NCI-H146 (cell line): ENCODE measurements at regions not wholly inside any gene's neighbourhood (a gene's known extent, or its start where the extent isn't known, plus 50 kb on each side); places are given as distances from the start of the nearest gene placed in this dataset.
"Not testable (repeated sequence)": the region's sequence is repeated elsewhere in the genome, so short reads cannot be mapped to it uniquely, and the experiment has no call there.

Source experiments
- DNase-seq: peaks from one replicate; lab custom pipeline; 2025; lab: John Stamatoyannopoulos, UW

DNA sequence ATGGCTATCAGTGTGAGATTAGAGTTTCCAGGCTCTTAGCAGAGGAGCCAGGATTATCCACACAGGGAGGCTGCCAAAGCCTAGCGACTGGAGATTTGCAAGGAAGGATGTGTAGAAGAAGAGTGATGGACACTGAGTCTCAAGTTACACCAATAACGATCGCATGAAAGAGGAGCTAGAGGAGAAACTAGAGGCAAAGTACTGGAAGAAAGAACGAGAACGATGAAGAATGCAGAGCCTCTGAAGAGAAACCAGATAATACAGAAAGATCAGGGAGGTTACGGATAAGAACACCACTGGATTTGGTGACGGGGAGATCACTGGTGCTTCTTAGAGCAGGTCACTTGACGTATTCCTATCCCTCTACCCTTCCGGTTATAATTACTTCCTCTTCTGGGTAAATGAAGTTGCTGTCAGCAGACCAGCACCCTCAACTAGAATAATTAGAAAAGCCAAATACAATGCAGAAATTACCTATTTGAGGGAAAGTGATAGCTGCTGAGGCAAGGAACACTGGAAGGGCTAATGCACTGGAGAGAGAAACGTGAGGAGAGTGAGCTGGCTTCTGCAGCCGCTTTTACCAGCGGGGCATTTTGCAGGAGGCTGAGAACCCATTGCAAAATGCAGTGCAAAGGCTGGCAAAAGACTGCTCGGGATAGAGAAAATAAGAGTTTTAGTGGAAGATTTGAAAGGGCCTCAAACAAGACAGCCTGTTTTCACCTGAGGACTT, 93.1 kb upstream of the HIF1A start:
- DNase-seq: no peak

DNA sequence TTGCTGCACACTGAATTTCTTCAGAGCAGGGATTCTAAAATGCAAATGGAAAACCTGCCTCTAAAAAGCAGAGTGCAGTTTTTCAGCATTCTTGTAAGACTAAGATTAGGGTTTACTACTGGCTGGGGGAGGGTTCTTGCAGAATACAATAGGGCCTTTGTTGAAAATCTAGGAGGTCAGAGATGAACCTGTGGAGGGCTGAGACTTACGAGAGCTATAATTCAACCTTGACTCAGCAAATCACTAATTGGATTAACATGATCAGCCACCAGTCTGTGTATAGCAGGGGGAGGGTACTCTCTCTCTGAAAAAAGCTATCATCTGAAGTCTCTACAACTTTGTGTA, 92.6 kb upstream of the HIF1A start:
- DNase-seq: no peak

- DNase-seq: no peak
These were observed 91.6 kb upstream of the HIF1A start for GRCh38 chr14:61603736-61604135.

- peak; percentile 51 for DNase-seq
These were observed 87.6 kb upstream of the HIF1A start for GRCh38 chr14:61607570-61608244.

DNA sequence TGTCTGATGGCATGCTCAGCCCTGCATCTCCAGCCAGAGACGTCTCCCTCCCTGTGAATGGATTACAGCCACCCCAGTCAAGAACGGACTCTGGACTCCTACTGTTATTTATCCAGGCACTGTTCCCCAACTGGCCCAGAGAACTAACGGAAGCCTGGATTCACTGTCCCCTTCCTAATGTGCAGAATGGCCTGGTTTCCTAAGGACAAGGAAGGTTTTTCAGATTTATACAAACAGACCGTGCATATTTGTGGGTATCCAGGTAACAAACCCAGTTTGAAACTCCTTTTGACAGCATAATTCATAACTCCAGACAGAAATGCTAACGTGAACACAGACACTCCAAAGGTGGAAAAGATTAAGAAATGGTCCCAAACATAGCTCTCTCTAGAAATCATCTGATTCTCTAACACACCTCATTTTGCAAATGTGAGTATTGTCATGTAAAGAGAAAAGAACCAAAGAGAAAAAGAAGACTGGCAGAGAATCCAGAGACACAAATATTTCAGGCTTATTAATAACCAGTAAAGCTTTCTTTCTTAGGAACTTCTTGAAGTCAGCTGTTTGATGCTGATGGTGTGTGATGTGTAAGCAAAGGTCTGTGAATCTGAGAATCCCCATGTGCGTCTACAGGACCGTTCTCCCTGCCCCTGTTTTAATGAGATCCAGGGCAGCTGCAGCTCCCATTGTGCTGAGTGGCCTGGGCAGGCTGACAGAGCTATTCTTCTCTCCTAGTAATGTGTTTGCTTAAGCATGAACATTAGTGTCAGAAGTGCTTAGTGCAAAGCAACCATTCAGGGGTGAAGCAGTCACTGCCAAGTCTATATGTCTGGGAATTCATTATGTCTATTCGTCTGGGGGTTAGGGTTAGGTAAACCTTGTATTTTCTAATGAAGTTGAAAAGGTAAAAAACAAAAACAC, 86.8 kb upstream of the HIF1A start:
- DNase-seq: peak; percentile 91

DNA sequence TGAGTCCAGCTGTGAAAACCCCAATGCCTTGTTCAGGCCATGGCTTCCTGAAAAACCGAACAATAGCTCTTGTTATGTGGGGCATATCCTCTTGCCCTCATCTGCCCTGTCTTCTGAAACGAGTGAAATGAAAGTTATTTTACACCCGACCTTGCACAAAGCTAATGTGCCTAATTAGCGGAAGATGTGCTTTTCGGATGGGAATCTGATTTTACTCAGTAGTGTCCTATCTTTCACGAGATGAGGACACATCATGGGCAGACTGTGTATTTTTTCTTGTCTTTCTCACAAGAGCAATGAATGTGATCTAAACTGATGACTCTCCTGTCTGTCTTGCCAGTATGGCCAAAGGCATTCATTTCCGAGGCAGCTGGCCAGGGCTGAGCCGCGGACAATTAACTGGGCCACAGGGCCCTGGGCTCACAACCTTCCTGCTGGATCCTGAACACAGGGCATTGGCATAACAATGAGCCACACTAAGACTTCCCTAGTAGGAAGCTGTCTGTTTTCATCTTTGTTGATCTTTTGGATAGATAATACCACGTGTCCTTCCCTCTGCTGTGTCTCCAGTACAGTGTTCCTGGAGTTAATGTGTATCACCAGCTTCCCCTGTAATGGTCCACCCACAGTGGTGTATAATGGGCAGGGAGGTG, 86.0 kb upstream of the HIF1A start:
- DNase-seq: peak; percentile 72

- DNase-seq: no peak
These were observed 85.4 kb upstream of the HIF1A start for GRCh38 chr14:61609884-61610283.

DNA sequence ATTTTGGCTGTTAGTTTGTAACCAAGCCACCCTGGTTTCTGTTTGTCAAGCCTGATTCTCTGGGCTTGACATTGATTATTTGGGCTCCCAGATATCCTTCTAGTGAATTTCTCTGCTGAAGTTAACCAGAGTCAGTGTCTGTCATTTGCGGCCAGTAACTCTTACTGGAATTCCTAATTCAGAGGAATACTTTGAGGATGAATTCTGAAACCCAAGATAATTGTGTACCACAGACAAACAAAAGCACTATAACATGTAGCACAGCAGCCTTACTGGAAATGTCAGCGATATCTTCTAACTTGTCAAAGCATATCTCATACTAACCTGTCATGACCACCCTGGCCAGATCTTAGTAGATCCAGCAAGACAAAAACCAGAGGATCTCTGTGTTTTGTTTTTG, 84.4 kb upstream of the HIF1A start:
- no peak for DNase-seq

DNA sequence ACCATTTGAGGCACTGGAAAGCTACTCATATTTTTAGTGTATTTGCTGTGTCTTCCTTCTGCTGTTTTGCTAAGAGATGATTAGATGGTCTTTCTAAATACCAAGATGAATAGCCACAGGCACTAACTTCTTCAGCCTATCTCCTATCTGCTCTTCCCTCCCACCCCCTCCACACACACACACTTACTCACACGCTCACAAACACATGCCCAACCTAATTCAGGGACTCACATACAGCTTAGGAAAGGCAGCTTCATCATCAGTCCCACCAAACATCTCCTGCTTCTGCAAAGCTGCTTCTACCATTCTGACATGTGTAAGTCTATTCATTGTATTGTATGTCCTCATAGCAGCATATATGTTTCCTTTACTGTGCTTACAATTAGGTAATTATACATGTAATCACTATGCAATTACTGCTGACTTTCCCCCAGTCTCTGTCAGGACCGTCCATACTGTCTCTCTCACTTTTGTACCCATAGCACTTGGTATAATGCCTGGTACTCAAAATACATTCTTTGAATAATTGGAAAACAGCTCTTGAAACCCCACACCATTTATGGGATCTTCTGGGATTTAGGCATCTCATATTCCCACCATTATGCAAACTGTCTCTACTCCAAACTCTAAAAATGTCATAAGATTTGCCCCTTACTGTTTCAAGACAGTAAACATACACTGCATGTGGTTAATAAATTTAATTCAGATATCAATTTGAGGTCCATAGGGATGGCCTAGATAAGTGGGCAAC, 83.3 kb upstream of the HIF1A start:
- DNase-seq: no peak

DNA sequence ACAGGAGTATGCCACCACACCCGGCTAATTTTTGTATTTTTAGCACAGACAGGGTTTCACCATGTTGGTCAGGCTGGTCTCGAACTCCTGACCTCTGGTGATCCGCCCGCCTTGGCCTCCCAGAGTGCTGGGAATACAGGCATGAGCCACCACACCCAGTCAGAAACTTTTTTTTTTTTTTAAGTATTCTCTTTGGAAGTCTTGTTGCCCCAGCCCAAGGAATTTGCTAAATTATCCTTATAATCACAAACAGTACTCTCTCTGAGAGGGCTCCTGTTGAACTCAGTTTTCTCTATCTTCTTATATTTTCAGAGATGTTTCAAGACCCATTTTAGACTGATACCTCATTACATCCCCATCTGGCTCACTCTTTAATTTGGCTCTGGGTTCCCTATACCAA, 82.3 kb upstream of the HIF1A start:
- not testable (repeated sequence) for DNase-seq

- DNase-seq: no peak
These were observed 80.6 kb upstream of the HIF1A start for GRCh38 chr14:61614693-61615092.

- DNase-seq: no peak
These were observed 79.4 kb upstream of the HIF1A start for GRCh38 chr14:61615743-61616523.

GRCh38 chr14:61616524-61617185, 78.7 kb upstream of the HIF1A start:
- no peak for DNase-seq

DNA sequence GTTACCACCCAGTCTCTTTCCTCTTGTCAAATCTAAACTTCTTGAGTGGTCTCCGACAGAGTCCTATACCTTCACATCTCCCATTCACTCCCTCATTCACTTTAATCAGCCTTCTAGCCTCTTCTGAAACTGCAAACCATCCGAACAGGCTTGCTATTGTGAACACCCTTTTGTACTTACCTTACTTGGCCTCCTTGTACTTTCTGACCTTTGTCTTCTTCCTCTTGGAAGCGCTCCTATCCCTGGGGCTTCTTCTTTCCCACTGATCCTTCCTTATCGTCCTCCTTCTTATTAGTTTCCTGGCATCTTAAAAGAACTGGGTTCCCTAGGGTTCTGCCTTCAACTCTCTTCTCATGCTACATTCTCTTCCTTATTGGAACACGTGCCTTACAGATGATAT, 76.9 kb upstream of the HIF1A start:
- DNase-seq: no peak

DNA sequence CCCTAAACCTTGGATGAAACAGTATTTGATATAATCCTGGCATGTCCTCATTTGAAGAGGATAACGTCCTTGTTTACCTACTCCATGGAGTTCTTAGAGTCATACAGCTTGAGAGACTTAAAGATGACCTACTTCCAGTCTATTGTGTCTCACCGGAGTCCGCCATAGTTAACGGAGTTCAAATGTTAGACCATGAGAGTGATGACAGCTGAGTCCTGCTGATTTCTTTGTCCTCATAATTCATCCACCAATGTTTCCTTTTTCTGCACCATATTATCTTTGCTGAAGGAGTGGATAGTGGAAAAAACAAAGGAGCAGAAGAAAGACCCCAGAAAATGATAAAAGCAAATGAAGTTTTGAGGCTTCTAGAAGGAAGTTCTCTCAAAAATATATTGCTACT, 75.8 kb upstream of the HIF1A start:
- no peak for DNase-seq

DNA sequence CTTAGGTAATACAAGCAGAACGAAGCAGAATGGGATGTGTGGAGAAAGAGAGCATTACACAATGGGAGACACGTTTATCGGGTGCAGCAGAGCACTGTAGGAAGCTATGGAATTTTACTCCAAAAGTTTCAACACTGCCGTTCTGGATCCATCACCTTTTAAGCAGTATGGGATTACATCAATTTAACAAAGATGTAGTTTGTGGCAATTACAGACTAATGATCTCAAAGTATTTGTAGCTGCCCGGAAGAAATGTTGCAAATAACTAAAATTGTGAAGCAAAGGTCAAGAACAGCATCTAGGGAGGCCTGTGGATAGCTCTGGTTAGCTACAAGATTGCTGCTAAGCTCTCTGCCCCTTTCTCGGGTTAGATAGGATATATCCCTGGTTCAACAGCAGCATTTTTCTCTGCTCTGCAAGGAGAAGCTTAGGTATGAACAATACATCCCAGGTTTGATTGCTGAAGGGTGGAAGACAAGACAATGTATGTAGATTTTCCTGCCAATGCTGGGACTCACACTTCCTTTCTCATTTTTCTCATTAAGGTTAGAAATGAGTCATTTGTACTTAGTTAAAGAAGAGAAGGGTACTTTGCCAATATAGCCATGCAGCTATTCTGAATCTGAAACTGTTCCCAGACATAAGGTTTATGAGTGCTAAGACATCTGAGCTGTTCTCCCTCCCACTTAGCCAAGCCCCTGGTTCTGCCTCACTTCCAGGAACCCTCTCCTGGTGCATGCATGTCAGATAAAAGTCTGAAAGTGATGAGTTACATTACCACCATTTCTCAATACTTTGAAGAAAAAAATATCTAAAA, 75.0 kb upstream of the HIF1A start:
- no peak for DNase-seq

DNA sequence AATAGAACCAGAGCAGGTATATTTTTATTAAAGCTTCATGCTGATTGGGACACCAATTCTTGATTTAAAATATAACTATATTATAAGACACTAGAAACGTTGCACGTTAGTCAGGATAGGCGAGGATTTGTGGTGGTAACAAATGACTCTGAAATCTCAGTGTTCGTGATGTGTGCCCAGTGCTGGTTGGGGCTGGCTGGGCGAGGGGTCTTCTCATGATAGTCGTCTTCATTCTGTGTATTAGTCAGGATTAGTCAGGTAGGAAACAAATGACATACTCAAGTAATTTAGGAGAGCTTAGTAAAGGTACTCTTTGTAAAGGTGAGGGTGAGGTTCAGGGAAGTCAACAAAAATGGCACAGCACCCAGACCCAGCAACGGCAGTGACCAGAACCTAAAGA, 73.9 kb upstream of the HIF1A start:
- no peak for DNase-seq

- no peak for DNase-seq
These were observed 73.3 kb upstream of the HIF1A start for GRCh38 chr14:61622051-61622450.

DNA sequence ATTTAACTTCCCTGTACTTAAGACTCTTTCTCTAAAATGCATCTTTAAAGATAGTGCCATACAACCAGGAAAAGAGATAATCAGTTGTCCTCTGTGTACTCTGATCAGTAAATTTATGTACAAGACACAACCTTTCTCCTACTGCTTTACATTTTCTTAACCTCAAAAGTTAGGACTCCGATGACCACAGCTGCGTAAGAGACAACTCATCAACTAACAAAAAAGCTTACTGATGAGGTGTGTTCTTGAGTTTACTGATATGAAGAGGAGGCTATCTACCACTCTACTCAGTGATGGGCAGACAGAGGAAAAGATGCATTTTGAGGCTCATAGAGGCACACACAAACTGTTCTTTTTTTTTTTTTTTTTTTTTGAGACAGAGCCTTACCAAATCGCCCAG, 71.4 kb upstream of the HIF1A start:
- no peak for DNase-seq
